A172 (cell line): ENCODE measurements at regions not wholly inside any gene's neighbourhood (a gene's known extent, or its start where the extent isn't known, plus 50 kb on each side); places are given as distances from the start of the nearest gene placed in this dataset.
"Not testable (repeated sequence)": the region's sequence is repeated elsewhere in the genome, so short reads cannot be mapped to it uniquely, and the experiment has no call there.

Source experiments
- DNase-seq: peaks from one replicate; pipeline ENCODE4 v3.0.0-alpha.2; 2015; ENCODE audit warnings: low spot score

DNA sequence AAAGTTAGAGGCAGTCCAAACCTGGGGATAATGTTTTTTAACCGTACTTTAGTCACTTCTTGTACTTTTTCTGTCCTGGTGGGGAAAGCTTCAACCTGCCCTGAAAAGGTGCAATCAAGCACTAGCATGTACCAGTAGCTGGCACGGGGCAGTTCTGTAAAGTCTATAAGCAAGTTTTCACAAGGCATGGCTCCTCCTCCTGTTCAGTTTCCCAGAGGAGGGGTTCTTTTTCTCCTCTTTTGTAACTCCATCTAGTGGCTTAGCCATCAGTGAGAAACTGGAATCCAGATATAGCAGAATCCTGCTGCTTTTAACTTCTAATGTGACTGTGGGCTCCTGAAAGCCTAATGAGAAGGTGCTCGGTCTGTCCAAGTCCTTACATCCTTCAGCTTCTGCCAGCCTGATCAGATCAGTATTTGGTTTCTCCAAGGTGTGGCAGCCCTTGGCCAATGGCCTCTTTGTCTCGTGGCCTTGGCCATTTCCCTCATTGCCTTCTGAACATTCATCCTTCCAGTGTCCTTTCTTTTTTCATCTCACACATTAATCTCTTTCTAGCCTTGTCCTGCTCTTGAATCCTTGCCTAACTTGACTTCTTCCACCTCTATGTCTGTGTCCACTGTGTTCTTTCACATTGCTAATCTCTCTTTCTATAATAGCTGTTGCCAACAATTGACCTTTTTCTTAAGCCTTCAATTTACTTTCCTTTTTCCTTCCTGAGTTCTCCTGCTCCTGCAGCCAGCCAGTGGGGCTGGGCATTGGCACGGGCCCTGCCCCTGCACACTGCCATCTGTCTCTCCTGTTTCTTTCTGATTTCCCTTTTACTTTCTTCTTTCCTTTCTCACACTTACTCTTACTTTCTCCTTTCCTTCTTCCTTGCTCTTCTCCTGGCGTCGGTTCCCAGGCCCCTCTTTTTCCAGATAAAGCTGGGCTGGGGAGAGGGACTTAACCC lies 222.0 kb upstream of the SYNCRIP start:
- peak; percentile 1 for DNase-seq

DNA sequence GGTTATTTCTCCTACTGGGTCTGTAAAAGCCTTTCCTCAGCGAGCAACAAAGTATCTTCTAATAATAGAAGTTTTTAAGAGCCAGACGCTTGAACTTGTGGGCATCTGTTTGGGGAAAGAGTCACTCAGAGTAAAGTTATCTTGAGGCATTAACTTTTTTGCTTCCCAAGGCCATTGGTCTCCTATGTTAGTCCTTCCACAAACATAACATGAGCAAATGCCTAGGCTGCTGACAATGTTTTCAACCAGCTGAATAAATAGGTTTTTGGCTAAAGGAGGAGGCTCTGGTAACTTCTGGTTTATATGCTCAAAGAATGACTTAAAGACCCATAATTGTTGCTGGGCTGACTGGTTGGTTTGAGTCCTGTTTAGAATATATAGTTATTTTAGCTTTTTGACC lies 213.5 kb upstream of the SYNCRIP start:
- no peak for DNase-seq

DNA sequence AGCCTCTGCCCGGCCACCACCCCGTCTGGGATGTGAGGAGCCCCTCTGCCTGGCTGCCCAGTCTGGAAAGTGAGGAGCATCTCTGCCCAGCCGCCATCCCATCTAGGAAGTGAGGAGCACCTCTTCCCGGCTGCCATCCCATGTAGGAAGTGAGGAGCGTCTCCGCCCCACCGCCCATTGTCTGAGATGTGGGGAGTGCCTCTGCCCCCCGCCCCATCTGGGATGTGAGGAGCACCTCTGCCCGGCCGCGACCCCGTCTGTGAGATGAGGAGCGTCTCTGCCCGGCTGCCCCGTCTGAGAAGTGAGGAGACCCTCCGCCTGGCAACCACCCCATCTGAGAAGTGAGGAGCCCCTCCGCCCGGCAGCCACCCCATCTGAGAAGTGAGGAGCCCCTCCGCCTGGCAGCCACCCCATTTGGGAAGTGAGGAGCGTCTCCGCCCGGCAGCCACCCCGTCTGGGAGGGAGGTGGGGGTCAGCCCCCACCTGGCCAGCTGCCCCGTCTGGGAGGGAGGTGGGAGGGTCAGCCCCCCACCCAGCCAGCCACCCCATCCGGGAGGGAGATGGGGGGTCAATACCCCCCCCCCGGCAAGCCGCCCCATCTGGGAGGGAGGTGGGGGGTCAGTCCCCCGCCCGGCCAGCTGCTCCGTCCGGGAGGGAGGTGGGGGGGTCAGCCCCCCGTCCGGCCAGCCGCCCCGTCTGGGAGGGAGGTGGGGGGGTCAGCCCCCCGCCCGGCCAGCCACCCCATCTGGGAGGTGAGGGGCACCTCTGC lies 195.8 kb upstream of the SYNCRIP start:
- DNase-seq, result not testable (repeated sequence)

DNA sequence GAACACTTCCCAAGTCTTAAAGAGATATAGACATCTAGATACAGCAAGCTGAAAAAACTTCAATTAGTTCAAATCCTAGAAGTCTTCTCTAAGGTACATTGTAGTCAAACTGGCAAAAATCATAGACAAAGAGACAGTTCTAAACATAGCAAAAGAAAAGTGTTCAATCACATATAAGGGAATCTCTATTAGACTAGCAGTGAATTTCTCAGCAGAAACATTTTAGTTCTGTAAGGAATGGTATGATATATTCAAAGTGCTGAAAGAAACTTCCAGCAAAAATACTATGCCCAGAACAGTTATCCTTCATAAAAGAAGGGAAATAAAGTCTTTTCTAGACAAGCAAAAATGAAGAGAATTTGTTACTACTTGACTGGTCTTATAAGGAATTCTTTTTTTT lies 186.3 kb upstream of the SYNCRIP start:
- DNase-seq, result no peak

DNA sequence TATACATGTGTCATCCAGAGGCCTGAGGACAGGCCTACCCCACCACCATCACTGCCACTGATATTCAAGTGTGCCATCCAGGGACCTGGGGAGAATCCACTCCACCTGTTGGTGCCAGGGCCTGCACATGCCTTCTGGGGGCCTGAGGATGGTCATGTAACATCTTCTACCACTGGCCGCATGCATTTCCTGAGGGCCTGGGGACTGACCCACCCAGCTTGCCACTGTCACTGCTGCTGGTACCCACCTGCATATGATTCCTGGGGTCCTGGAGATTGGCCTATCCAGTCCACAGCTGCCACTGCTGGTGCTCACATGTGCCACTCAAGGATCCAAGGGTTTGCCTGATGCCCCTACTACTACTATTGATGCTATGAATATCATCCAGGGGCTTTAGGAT lies 184.3 kb upstream of the SYNCRIP start:
- no peak for DNase-seq

DNA sequence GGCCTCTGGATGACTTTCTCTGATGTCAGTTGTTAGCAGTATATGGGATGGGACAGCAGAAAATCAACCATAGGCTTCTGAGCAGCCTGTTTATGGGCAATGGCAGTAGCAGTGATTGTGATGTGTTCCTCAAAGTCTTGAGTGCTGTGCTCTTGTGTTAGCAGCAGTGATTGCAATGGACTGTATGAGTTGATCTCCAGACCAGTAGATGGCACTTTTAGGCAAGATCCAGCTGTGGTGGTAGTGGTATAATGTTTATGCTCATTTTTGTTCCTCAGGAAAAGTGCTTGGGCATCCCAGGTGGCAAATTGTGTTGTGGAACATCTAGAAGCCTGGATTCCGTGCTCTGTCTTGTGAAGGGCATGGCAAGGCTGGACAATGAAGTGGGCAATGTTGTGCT lies 181.6 kb upstream of the SYNCRIP start:
- DNase-seq, result no peak

DNA sequence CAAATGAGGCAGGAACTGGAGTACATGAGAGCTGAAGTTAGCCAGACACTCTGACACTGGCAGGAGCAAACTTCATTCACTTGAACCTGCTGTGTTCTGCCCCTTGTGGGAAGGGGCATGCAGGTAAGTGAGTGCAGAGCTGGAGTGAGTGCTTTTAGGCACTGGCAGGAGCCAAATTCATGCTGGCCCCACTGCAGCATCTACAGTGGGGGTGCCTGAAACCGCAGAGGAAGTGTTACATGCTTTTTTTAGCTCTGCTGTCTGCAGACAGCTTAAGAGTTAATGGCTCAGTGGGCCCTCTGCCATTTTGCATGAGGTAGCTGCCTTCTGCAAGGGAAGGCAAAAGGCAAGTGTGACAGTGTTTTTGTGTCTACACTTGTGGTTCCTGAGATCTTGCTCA lies 167.9 kb upstream of the SYNCRIP start:
- no peak for DNase-seq

DNA sequence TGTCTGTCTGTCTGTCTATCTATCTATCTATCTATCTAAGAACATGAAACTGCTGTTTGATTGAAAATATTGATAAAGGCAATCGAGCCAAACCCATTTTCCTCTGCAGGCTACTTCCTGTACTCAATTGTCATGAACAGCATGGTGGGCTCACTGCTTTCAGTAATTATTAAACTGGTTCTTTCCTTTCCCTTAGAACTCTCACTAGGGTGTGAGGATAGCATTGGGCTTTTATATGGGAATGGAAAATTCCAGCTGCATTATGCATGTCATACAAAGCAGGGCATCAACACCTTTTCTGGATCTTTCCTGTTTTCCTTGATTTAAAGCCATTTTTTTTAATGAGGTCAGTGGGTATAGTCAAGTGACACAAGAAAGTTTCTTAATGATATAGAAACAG lies 161.0 kb upstream of the SYNCRIP start:
- no peak for DNase-seq

DNA sequence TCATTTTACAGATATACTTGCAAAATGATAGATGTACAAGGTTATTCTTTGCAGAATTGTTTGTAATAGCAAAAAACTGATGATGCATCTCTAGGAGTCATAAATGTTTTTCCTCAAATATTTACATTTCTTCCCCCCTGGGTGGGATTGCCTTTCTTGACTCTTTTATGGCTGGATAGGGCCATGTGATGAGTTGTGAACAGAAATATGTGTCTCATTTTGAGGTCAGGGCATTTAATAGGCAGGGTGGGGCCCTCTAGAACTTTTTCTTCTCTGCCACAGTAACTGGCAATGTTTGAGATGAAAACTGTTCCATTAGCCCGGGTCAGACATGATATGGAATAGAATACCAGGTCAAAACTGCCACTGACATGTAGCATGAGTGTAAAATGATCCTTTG lies 159.5 kb upstream of the SYNCRIP start:
- no peak for DNase-seq

DNA sequence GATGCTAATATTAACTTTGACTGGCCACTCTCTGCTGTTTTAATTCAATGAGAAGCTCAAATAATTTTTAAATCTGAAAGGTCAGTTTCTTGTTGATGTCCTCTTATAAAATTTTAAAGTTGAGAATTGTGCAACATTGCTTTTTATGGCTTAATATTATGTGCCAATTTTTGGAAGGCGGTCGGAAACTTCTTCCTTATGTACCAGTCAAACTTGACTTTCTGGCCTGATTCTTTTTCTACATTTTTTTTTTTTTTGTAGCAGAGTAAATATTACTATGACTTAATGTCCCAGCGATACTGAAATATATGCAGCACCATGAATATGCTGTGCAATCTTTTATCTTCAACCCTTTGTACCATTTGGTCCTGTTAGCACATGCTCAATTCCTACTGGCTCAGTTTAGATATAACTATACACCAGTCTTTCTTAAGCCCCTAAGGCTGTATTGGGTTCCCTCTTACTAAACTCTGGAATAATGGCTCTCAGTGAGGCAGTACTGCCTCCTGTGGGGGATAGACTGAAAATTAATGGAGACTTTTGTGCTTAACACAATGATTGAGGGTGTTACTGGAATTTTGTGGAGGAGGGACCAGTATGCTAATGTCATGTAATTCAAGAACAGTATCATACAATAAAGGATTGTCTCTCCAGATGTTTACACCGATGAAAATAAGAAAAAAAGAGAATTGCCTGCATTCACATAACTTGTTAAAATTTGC lies 156.4 kb upstream of the SYNCRIP start:
- DNase-seq, result no peak

DNA sequence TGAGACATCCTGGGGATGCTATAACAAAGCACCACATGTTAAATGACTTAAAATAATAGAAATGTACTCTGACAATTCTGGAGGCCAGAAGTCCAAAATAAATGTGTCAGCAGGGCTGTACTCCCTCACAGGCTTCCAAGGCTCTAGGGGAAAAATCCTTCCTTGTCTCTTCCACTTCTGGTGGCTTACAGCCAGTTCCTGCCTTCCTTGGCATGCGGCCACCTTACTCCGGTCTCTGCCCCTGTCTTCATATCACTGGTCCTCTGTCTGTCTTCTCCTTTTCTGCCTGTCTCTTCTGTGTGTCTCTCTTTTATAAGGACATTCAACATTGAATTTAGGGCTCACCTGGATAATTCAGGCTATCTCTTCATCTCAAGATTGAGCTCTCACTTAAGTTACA lies 155.3 kb upstream of the SYNCRIP start:
- DNase-seq, result no peak

DNA sequence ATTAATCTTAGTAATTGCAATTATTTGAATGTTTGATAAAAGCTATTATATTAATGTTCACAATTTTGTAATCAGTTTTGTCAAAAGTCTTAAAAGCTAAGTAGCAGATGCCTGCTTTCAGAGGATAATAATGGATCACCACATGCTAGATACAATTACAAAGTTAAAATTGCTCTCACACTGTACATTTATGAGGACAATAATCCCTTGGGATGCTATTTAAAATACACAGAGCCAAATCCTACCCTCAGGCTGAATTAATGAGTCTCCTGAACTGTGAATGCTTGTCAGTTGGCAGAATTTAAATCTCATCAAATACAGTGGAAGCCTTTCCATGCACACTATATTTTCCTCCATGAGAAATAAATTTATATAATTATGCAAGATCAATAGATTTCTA lies 153.3 kb upstream of the SYNCRIP start:
- no peak for DNase-seq

DNA sequence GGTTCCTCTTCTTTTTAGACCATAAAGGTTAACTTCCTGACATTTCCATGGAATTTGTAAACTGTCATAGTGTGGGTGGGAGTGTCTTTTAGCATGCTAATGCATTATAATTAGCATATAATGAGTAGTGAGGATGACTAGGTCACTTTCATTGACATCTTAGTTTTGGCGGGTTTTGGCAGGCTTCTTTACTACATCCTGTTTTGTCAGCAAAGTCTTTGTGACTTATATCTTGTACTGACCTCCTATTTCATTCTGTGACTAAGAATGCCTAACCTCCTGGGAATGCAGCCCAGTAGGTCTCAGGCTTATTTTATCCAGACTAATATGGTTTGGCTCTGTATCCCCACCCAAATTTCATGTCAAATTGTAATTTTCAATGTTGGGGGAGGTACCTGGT lies 149.6 kb upstream of the SYNCRIP start:
- DNase-seq, result peak; percentile 19

DNA sequence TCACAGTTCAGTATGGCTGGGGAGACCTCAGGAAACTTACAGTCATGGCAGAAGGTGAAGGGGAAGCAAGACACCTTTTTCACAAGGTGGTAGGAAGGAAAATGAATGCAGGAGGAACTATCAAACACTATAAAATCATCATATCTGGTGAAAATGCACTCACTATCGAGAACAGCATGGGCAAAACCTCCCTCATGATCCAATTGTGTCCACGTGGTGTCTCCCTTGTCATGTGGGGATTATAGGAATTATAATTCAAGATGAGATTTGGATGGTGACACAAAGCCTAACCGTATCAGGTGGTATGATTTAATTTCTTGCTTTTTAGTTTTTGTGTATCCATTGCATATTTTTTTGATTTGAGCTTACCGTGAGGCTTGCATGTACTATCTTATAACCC lies 133.2 kb upstream of the SYNCRIP start:
- DNase-seq, result no peak

DNA sequence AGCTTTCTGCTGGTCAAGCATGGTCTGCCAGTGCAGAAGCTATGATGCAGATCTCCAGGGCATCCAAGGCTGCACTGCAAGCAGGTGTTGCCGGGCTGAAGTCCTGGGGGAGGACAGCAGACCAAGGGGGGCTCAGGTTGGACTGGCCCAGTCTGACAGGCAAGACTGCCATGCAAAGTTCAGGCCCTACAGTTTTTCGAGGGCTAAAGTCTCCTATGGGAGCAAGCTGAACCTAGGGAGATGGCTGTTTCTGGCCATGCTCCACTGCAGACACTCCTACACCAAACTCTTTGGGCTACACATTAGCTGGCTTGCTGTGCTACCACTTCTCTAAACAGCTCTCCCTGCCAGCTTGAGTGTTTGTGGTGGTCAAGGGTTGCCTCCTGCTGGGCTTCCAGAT lies 130.0 kb upstream of the SYNCRIP start:
- no peak for DNase-seq

DNA sequence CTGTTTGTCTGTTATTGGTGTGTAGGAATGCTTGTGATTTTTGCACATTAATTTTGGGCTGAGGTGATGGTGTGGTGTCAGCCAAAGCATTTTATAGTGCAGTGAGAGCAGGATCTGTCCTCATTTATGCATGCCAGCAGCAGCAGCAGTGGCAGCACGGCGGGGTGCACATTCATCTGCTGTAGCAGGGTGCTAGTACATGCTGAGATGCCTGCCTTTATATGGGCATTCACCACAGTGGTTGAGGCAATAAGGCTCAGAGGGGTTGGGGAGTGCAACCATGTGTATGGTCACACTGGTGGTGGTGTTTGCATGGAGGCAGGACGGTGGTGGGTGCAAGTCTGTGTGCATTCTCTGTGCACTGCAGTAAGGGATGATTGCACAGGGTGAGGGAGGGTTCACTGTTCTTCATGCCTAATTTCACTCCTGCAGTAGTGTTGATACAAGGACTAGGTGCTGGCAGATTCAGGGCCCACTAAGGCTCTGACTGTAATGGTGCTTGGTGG lies 129.3 kb upstream of the SYNCRIP start:
- no peak for DNase-seq

DNA sequence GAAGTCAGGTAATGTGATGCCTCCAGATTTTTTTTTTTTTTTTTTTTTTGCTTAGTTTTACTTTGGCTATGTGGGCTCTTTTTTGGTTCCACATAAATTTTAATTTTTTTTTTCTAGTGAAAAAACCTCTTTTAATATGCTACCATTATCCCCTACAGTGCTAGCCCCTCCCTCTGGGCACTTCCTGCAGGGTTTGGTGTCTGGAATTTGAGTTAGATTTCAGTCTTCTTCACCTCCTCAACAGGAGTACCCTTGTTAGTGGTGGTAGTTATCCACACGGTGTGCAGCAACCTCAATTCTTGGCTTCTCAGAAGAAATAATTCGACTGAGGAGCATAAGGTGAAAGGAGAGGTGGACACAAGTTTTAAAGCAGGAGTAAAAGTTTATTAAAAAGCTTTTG lies 128.8 kb upstream of the SYNCRIP start:
- no peak for DNase-seq

DNA sequence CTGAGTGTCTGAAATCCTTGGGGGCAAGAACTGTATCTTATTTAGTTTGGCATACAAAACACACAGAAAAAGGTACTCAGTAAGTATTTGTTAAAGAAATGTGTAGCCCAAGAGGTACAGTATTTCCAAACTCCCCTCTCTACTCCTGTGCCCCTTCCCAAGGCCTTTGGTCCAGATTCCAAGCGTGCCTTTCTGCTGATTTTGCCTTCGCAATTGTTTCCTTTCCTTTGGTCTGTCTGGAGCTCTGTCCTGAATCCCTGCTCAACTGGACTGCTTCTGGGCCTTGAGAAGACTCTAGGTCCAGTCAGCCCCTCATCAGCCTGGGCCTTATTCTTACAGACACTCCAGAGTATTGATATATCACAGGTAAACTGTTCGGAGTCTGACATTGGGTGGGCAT lies 122.2 kb upstream of the SYNCRIP start:
- no peak for DNase-seq

DNA sequence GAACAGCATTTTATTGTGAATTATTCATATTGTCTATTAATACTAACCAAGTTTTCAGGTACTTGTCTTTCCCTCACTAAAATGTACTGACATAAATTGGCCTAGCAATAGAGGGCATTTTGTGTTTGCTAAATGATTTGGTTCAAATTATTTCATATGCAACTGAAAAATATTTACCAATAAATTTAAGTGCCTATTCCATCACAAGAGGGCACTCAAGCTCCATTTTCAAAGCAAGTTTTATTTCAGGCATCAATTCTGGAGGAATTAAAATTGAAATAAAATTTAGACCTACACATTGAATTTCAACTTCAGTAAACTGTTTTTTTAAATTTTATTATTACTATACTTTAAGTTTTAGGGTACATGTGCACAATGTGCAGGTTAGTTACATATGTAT lies 114.3 kb upstream of the SYNCRIP start:
- DNase-seq, result no peak

DNA sequence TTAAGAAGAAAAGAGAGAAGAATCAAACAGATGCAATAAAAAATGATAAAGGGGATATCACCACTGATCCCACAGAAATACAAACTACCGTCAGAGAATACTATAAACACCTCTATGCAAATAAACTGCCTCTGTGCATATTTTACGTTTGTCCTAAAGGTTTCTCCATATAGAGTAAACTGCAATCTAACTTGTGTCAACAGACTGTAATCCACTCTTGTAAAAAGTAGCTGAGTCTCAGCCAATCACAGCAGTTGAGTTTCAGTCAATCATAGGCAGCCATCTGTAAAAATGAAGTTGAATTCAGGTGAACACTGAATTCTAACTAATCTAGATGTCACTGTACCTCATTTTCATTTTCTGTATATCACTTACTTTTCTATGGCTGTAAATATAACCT lies 112.2 kb upstream of the SYNCRIP start:
- no peak for DNase-seq

DNA sequence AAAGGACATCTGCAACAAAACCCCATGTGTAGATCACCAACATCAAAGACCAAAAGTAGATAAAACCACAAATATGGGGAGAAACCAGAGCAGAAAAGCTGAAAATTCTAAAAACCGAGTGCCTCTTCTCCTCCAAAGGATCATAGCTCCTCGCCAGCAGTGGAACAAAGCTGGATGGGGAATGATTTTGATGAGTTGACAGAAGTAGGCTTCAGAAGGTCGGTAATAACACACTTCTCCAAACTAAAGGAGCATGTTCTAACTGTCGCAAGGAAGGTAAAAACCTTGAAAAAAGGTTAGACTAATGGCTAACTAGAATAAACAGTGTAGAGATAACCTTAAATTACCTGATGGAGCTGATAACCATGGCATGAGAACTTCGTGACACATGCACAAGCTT lies 109.9 kb upstream of the SYNCRIP start:
- no peak for DNase-seq

DNA sequence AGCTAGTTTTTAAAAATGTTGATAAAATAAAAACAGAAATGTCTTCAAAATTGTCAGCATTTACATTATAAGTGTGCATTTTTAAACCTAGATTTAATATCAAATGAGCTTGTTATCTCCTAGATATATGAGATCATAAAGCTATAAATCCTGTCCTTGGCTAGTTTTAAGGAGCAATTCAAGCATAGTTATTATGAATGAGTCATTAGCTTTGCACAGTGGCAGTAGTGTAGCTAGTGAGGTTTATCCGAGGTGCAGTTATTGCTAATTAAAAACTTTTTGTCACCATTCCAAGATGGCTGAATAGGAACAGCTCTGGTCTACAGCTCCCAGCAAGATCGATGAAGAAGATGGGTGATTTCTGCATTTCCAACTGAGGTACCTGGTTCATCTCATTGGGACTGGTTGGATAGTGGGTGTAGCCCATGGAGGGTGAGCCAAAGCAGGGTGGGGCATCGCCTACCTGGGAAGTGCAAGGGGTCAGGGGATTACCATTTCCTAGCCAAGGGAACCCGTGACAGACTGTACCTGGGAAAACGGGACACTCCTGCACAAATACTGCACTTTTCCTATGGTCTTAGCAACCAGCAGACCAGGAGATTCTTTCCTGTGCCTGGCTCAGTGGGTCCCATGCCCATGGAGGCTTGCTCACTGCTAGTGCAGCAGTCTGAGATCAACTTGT lies 108.8 kb upstream of the SYNCRIP start:
- peak; percentile 21 for DNase-seq
